RWPE1 (cell line): ENCODE measurements at regions not wholly inside any gene's neighbourhood (a gene's known extent, or its start where the extent isn't known, plus 50 kb on each side); places are given as distances from the start of the nearest gene placed in this dataset.

Experiments
- CTCF ChIA-PET: fragments of 350-600 bp; sonication (Branson Sonifier 250); formaldehyde crosslinking; extraction: SDS; loops from one replicate; lab custom pipeline; 2021; lab: Yijun Ruan, JAX
- POLR2A ChIA-PET: fragments of 400-600 bp; formaldehyde crosslinking; extraction: SDS; loops from one replicate; lab custom pipeline; 2020; ENCODE audit warnings: antibody characterized with exemption; ENCODE audit not compliant: low non-redundant PET; lab: Yijun Ruan, JAX
- DNase-seq: peaks from one replicate; pipeline ENCODE4 v3.0.0; 2012; ENCODE audit warnings: low spot score
- H3K27ac ChIP-seq: fragments of 450-650 bp; 2 replicates; pipeline ENCODE4 v1.5.1; 2017
- CTCF ChIP-seq: fragments of 450-650 bp; conservative IDR thresholded peaks from 2 replicates; pipeline ENCODE4 v1.5.1; 2017; ENCODE audit warnings: low read depth, mild to moderate bottlenecking

GRCh38 chr18:43870626-43871025 is 593.3 kb upstream of the SYT4 start:
- H3K27ac ChIP-seq: no peak overlapping the region
- no peak for DNase-seq
- no peak for TF ChIP-seq CTCF
- POLR2A ChIA-PET: no interaction called here
- CTCF ChIA-PET: interaction anchor here (0.6 kb wide), 1 partner anchor 1543 kb away, joined by 3 read pairs; no protein-coding TSS in a partner anchor

- POLR2A ChIA-PET: no interaction called here
- no peak overlapping the region for H3K27ac ChIP-seq
- TF ChIP-seq CTCF: no peak
- CTCF ChIA-PET: no interaction called here
- DNase-seq: no peak
Observed at GRCh38 chr18:43875511-43875910, 598.2 kb upstream of the SYT4 start.

DNA sequence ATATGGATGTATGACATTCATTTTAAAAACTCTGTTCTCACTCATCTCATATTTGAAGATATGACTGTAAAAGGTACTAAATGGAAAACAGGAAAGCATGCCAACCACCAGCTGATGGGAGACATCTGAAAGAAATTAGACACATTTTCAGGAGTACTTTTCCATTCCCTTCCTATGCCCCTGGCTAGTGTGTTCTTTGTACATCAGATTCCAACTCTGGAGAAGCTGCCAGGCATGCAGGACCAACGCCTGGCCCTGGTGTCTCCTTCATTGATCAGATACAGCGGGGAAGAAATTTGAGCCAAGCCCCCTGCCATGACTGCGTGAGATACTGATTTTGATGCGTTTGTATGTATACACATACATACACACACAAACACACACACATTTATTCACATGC is 599.0 kb upstream of the SYT4 start:
- ChIA-PET POLR2A (no interaction called here), CTCF (no interaction called here)
- TF ChIP-seq CTCF: no peak
- no peak overlapping the region for H3K27ac ChIP-seq
- no peak for DNase-seq

- TF ChIP-seq CTCF: no peak
- no peak for DNase-seq
- ChIA-PET CTCF (no interaction called here), POLR2A (no interaction called here)
- H3K27ac ChIP-seq: no peak overlapping the region
Observed at GRCh38 chr18:43876748-43877147, 599.5 kb upstream of the SYT4 start.

DNA sequence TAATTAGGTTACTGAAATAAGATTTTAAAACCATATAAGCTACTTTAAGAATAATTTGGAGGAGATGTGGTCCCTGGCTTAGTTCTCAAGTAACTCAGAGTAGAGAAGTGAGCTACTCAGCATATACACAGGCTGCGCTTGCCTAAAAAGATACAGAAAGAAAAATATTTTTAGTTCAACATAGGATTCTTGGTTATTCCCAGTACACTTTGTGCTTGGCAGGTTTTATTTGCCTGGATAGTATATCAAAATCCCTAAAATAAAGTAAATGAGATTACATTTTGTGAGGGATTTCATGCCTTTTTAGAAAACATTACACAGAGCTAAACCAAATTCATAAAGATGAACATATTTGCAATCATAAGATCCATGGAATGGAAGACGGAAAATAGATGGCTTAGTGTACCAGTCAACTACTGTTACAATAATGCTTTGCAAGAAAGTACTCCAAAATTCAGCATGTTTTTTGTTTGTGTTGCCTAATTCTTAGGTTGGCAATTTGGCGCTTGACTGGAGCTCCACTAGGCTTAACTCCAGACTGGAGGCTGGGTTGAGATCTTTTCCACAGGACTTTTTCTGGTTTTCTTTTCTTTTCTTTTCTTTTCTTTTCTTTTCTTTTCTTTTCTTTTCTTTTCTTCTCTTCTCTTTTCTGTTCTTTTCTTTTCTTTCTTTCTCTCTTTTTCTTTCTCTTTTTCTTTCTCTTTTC is 600.5 kb upstream of the SYT4 start:
- TF ChIP-seq CTCF: no peak
- no peak for DNase-seq
- CTCF ChIA-PET: interaction anchor here (0.7 kb wide), 1 partner anchor 32 kb away, joined by 4 read pairs; no protein-coding TSS in a partner anchor
- POLR2A ChIA-PET: no interaction called here
- no peak overlapping the region for H3K27ac ChIP-seq

- TF ChIP-seq CTCF: no peak
- H3K27ac ChIP-seq: no peak overlapping the region
- ChIA-PET CTCF (no interaction called here), POLR2A (no interaction called here)
- no peak for DNase-seq
Observed at GRCh38 chr18:43879415-43879814, 602.1 kb upstream of the SYT4 start.
